Neuronal stem cell (in vitro differentiated cells): ENCODE measurements at regions not wholly inside any gene's neighbourhood (a gene's known extent, or its start where the extent isn't known, plus 50 kb on each side); places are given as distances from the start of the nearest gene placed in this dataset.

ENCODE experiments used
- DNase-seq: peaks from one replicate; pipeline ENCODE4 v3.0.0-alpha.2; 2013; ENCODE audit warnings: low spot score
- H2AFZ ChIP-seq: one replicate; pipeline ENCODE4 v1.6.1; 2013; ENCODE audit warnings: mild to moderate bottlenecking, low read length, inconsistent platforms
- H2AK5ac ChIP-seq: 2 replicates; pipeline ENCODE4 v1.6.1; 2013; ENCODE audit warnings: low read depth, mild to moderate bottlenecking, inconsistent platforms, low read length, moderate library complexity, mixed read lengths
- H2BK120ac ChIP-seq: 2 replicates; pipeline ENCODE4 v1.6.1; 2013; ENCODE audit warnings: low read depth, mild to moderate bottlenecking, inconsistent platforms, low read length, moderate library complexity, mixed read lengths
- H2BK12ac ChIP-seq: one replicate; pipeline ENCODE4 v1.6.1; 2013; ENCODE audit warnings: low read length, inconsistent platforms
- H2BK15ac ChIP-seq: 2 replicates; pipeline ENCODE4 v1.6.1; 2013; ENCODE audit warnings: mild to moderate bottlenecking, low read length, inconsistent platforms, mixed read lengths
- H2BK5ac ChIP-seq: one replicate; pipeline ENCODE4 v1.6.1; 2013; ENCODE audit warnings: inconsistent platforms, mild to moderate bottlenecking, low read length, moderate library complexity
- H3K14ac ChIP-seq: one replicate; pipeline ENCODE4 v1.6.1; 2013; ENCODE audit warnings: low read length, inconsistent platforms
- H3K18ac ChIP-seq: 2 replicates; pipeline ENCODE4 v1.6.1; 2013; ENCODE audit warnings: low read length, inconsistent platforms
- H3K23ac ChIP-seq: 2 replicates; pipeline ENCODE4 v1.6.1; 2013; ENCODE audit warnings: low read depth, mild to moderate bottlenecking, mixed read lengths, low read length, inconsistent platforms; ENCODE audit not compliant: poor library complexity
- H3K27ac ChIP-seq: replicated peaks from 3 replicates; pipeline ENCODE4 v1.5.1; 2013; ENCODE audit warnings: low read length, inconsistent platforms
- H3K27me3 ChIP-seq, 3 experiments: 2 replicates each; pipeline ENCODE4 v1.6.1; 2013; ENCODE audit warnings: low read length in 3 of 3, mild to moderate bottlenecking in 2 of 3, inconsistent platforms in 1 of 3, low read depth in 1 of 3, mixed read lengths in 1 of 3, moderate library complexity in 1 of 3; ENCODE audit not compliant: control insufficient read depth in 3 of 3, insufficient read depth in 3 of 3
- H3K36me3 ChIP-seq, 2 donors: replicated peaks in 1 of 2; 2 replicates each; pipeline ENCODE4 v1.6.1; 2013; ENCODE audit warnings: low read length in 2 of 2; ENCODE audit not compliant: control insufficient read depth in 2 of 2, insufficient read depth in 2 of 2
- H3K4ac ChIP-seq: 2 replicates; pipeline ENCODE4 v1.6.1; 2013; ENCODE audit warnings: inconsistent platforms, mild to moderate bottlenecking, low read length, moderate library complexity
- H3K4me1 ChIP-seq, 2 donors: 1 replicate in 1 of 2; 2 replicates in 1 of 2; pipeline ENCODE4 v1.6.1; 2013; ENCODE audit warnings: low read length in 2 of 2, low read depth in 1 of 2; ENCODE audit not compliant: control insufficient read depth in 2 of 2, insufficient read depth in 1 of 2
- H3K4me2 ChIP-seq: one replicate; pipeline ENCODE4 v1.6.1; 2013; ENCODE audit warnings: mild to moderate bottlenecking, low read length, inconsistent platforms; ENCODE audit not compliant: insufficient read depth, poor library complexity, severe bottlenecking
- H3K4me3 ChIP-seq, 2 donors: 2 replicates each; pipeline ENCODE4 v1.5.1; 2013; ENCODE audit warnings: low read length in 2 of 2, mild to moderate bottlenecking in 2 of 2, inconsistent platforms in 1 of 2, moderate library complexity in 1 of 2
- H3K79me1 ChIP-seq: one replicate; pipeline ENCODE4 v1.6.1; 2013; ENCODE audit warnings: low read depth, mild to moderate bottlenecking, inconsistent platforms, low read length, moderate library complexity
- H3K9ac ChIP-seq: one replicate; pipeline ENCODE4 v1.6.1; 2013; ENCODE audit warnings: mild to moderate bottlenecking, low read depth, low read length, inconsistent platforms; ENCODE audit not compliant: poor library complexity
- H3K9me3 ChIP-seq, 2 donors: replicated peaks in 1 of 2; 2 replicates each; pipeline versions ENCODE3 to v1.6.1; 2013; ENCODE audit warnings: low read length in 2 of 2, mild to moderate bottlenecking in 2 of 2, inconsistent platforms in 1 of 2, low read depth in 1 of 2, mixed read lengths in 1 of 2, moderate library complexity in 1 of 2; ENCODE audit not compliant: control insufficient read depth in 2 of 2, insufficient read depth in 1 of 2
- H4K8ac ChIP-seq: one replicate; pipeline ENCODE4 v1.6.1; 2013; ENCODE audit warnings: low read depth, mild to moderate bottlenecking, inconsistent platforms, low read length, moderate library complexity
- H4K91ac ChIP-seq: one replicate; pipeline ENCODE4 v1.6.1; 2013; ENCODE audit warnings: low read length, low read depth, mild to moderate bottlenecking, inconsistent platforms; ENCODE audit not compliant: poor library complexity
- WGBS, 2 donors: extraction: QIAGEN DNeasy Blood & Tissue Kit; methylation state at CpG; one replicate each; pipeline ENCODE4 v1.1.7; 2013; ENCODE audit warnings: missing lambda C conversion rate in 2 of 2, mixed read lengths in 1 of 2; ENCODE audit not compliant: insufficient read length in 2 of 2, insufficient replicate concordance in 1 of 2; ENCODE audit errors: extremely low coverage in 2 of 2; 5-methylcytosine and 5-hydroxymethylcytosine counted together

DNA sequence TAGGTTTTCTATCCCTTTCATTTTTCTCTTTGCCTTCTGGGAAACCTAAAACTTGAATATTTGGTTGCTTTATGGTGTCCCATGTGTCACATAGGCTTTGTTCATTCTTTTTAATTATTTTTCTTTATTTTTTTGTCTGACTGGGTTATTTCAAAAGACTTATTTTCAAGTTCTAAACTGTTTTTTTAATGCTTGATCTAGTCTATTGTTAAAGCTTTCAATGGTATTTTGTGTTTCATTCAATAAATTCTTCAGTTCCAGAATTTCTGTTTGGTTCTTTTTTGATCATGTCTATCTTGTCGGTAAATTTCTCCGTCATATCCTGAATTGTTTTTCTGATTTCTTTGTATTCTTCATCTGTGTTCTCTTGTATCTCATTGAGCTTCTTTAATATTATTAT, 86.8 kb downstream of the NPS start:
- Histone ChIP-seq H2BK12ac (no peak overlapping the region), H3K9ac (no peak overlapping the region), H4K91ac (no peak overlapping the region), H3K4me3 (no peak overlapping the region), H2AFZ (no peak overlapping the region), H3K4me2 (no peak overlapping the region), H2AK5ac (no peak overlapping the region), H2BK5ac (no peak overlapping the region), H3K18ac (no peak overlapping the region), H2BK120ac (no peak overlapping the region), H3K4me1 (no peaks in the 10 kb centered on the region), H3K27ac (no peak overlapping the region), H2BK15ac (no peak overlapping the region), H3K36me3 (no peaks in the 10 kb centered on the region), H3K14ac (no peak overlapping the region), H3K23ac (no peak overlapping the region), H3K4ac (no peak overlapping the region), H3K79me1 (no peaks in the 10 kb centered on the region), H4K8ac (no peak overlapping the region), H3K27me3 (no peaks in the 10 kb centered on the region), H3K9me3 (peaks cover 0 to 7% of the 10 kb centered on the region in 2 donors)
- no peak for DNase-seq
- WGBS, 2 donors: no CpG with 5 or more reads among the region's 2 CpGs

GRCh38 chr10:127648885-127649284, 88.1 kb upstream of the FOXI2 start:
- no peak overlapping the region for H3K4me3 ChIP-seq
- H2AFZ ChIP-seq: no peak overlapping the region
- no CpG with 5 or more reads among the region's 3 CpGs for WGBS, 2 donors
- no peaks in the 10 kb centered on the region for H3K79me1 ChIP-seq
- no peak overlapping the region for H3K23ac ChIP-seq
- DNase-seq: no peak
- no peak overlapping the region for H3K9ac ChIP-seq
- no peaks in the 10 kb centered on the region for H3K36me3 ChIP-seq
- no peak overlapping the region for H3K4ac ChIP-seq
- H2BK15ac ChIP-seq: no peak overlapping the region
- H3K4me1 ChIP-seq: no peaks in the 10 kb centered on the region
- H3K4me2 ChIP-seq: no peak overlapping the region
- no peak overlapping the region for H2BK5ac ChIP-seq
- H4K91ac ChIP-seq: no peak overlapping the region
- no peak overlapping the region for H3K27ac ChIP-seq
- no peak overlapping the region for H3K18ac ChIP-seq
- no peaks in the 10 kb centered on the region for H3K27me3 ChIP-seq
- no peak overlapping the region for H2AK5ac ChIP-seq
- H3K9me3 ChIP-seq: no peaks in the 10 kb centered on the region
- H3K14ac ChIP-seq: no peak overlapping the region
- no peak overlapping the region for H4K8ac ChIP-seq
- no peak overlapping the region for H2BK120ac ChIP-seq
- H2BK12ac ChIP-seq: no peak overlapping the region

DNA sequence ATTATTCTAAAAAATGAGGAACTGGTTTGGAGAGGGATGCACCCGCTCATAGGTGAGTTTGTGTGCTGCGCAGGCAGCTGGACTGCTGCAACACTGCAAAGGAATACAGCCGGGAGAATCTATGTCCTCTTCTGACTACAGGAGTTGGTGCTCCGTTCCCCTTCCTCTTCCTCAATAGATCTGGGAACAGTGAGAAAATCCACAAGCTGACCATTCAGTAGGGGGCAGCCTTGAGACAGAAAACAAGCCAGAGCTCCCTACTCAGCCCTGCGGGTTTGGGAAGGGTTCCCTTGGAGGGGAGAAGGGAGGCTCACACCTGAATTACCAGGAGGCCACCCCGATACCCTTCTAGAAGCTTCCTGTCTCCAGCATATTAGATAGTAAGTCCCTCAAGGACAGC, 87.3 kb upstream of the FOXI2 start:
- H2BK15ac ChIP-seq: no peak overlapping the region
- H3K79me1 ChIP-seq: no peaks in the 10 kb centered on the region
- WGBS, 2 donors: no CpG with 5 or more reads among the region's 6 CpGs

DNA sequence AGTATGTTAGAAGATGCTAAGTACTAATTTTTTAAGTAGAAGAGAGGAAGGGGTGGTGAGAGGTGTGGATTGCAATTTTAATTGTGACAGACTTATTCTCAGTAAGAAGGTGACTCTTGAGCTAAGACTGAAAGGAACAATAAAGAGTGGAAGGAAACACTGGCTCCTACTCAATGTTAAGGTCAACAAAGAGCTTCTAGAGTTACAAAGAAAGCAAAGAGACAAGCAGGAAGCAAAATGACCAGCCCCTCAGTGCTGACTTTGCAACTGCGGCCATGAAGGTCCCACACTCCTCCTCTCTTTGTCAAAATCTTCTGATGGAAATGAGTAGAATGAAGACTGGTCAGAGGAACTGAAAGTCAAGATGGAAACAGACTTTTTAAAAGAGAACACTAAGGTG, 79.9 kb upstream of the FOXI2 start:
- Histone ChIP-seq H2BK120ac (no peak overlapping the region), H3K18ac (no peak overlapping the region), H2BK15ac (no peak overlapping the region), H3K36me3 (no peaks in the 10 kb centered on the region), H3K14ac (no peak overlapping the region), H3K4me1 (no peaks in the 10 kb centered on the region), H2BK5ac (no peak overlapping the region), H3K9me3 (no peaks in the 10 kb centered on the region), H3K9ac (no peak overlapping the region), H3K27me3 (no peaks in the 10 kb centered on the region), H2AK5ac (no peak overlapping the region), H3K27ac (no peak overlapping the region), H2BK12ac (no peak overlapping the region), H3K4me2 (no peak overlapping the region), H4K91ac (no peak overlapping the region), H3K23ac (no peak overlapping the region), H2AFZ (no peak overlapping the region), H4K8ac (no peak overlapping the region), H3K79me1 (no peaks in the 10 kb centered on the region), H3K4me3 (no peak overlapping the region), H3K4ac (no peak overlapping the region)
- no CpG with 5 or more reads among the region's 1 CpG for WGBS, 2 donors
- DNase-seq: no peak

More for the DNA sequence above, 87.3 kb upstream of the FOXI2 start:
- Histone ChIP-seq H2BK120ac (no peak overlapping the region), H3K4ac (no peak overlapping the region), H2BK5ac (no peak overlapping the region), H2BK12ac (no peak overlapping the region), H3K4me1 (no peaks in the 10 kb centered on the region), H3K14ac (no peak overlapping the region), H3K9me3 (no peaks in the 10 kb centered on the region), H3K27me3 (no peaks in the 10 kb centered on the region), H3K18ac (no peak overlapping the region), H3K4me2 (no peak overlapping the region), H2AK5ac (no peak overlapping the region), H3K9ac (no peak overlapping the region), H4K8ac (no peak overlapping the region), H3K36me3 (no peaks in the 10 kb centered on the region), H3K27ac (no peak overlapping the region), H3K23ac (no peak overlapping the region), H4K91ac (no peak overlapping the region), H2AFZ (no peak overlapping the region), H3K4me3 (no peak overlapping the region)
- peak; percentile 12 for DNase-seq
